ENCODE measurements at regions not wholly inside any gene's neighbourhood (a gene's known extent, or its start where the extent isn't known, plus 50 kb on each side); places are given as distances from the start of the nearest gene placed in this dataset.

DNA sequence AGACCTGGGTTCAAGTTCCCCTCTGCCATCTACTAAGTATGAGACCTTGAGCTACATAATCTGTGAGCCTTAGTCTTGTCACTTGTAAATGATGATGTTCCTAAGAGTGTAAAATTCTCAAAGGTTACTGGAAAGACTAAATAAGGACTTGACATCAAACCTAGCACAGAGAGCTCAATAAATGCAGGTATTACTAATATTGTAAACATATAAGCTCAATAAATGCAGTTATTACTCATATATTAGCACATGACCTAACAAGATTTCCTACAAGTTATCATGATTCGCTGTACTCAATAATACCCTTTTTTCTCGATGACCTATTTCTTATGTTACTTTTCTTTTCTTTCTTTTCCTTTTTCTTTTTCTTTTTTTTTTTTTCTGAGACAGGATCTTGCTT is 174.9 kb downstream of the ZNF281 start:
- TF ChIP-seq, protein P1, sequence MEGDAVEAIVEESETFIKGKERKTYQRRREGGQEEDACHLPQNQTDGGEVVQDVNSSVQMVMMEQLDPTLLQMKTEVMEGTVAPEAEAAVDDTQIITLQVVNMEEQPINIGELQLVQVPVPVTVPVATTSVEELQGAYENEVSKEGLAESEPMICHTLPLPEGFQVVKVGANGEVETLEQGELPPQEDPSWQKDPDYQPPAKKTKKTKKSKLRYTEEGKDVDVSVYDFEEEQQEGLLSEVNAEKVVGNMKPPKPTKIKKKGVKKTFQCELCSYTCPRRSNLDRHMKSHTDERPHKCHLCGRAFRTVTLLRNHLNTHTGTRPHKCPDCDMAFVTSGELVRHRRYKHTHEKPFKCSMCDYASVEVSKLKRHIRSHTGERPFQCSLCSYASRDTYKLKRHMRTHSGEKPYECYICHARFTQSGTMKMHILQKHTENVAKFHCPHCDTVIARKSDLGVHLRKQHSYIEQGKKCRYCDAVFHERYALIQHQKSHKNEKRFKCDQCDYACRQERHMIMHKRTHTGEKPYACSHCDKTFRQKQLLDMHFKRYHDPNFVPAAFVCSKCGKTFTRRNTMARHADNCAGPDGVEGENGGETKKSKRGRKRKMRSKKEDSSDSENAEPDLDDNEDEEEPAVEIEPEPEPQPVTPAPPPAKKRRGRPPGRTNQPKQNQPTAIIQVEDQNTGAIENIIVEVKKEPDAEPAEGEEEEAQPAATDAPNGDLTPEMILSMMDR (IDR thresholded peaks at IDR 0.05): no peak
- TF ChIP-seq POLR2AphosphoS5 (IDR thresholded peaks at IDR 0.05): no peak

All from suprapubic skin (tissue), 3 donors.